B cell (primary cell): ENCODE measurements at regions not wholly inside any gene's neighbourhood (a gene's known extent, or its start where the extent isn't known, plus 50 kb on each side); places are given as distances from the start of the nearest gene placed in this dataset.

Experiments
- ATAC-seq: fragments of 200-7000 bp; cut with Tn5 transposase; one replicate; pipeline ENCODE4 v1.10.0; 2021; ENCODE audit warnings: low read depth, mild to moderate bottlenecking, moderate number of reproducible peaks, moderate library complexity
- CTCF ChIA-PET: fragments of 350-600 bp; sonication (Branson Sonifier 250); formaldehyde crosslinking; loops from one replicate; lab custom pipeline; 2021; ENCODE audit warnings: antibody characterized with exemption, inconsistent platforms; lab: Charles Lee
- POLR2A ChIA-PET: fragments of 350-600 bp; sonication (Branson Sonifier 250); formaldehyde crosslinking; loops from one replicate; lab custom pipeline; 2021; ENCODE audit warnings: antibody characterized with exemption; lab: Charles Lee
- DNase-seq: peaks from one replicate; pipeline ENCODE4 v3.0.0; 2013
- H2AFZ ChIP-seq: 2 replicates; pipeline ENCODE4 v1.6.1; 2012; ENCODE audit warnings: mild to moderate bottlenecking, low read depth, low read length; ENCODE audit not compliant: insufficient read depth, poor library complexity, severe bottlenecking
- H3K27ac ChIP-seq, 2 donors: 1 replicate in 1 of 2; 2 replicates in 1 of 2; pipeline ENCODE4 v1.5.1; 2012 to 2013; ENCODE audit warnings: low read length in 2 of 2, mild to moderate bottlenecking in 2 of 2, moderate library complexity in 1 of 2
- H3K27me3 ChIP-seq, 4 experiments: fragments of 200-600 bp in 1 of 4; sonication (generic) in 1 of 4; replicated peaks in 1 of 4; 1 replicate in 2 of 4; 2 replicates in 2 of 4; pipeline versions ENCODE4 v1.6.1 to v1.7.0; 2013 to 2016; ENCODE audit warnings: low read length in 3 of 4, mild to moderate bottlenecking in 2 of 4, mixed read lengths in 1 of 4, moderate library complexity in 1 of 4; ENCODE audit not compliant: insufficient read depth in 4 of 4, control insufficient read depth in 3 of 4; ENCODE audit errors: control extremely low read depth in 1 of 4
- H3K36me3 ChIP-seq, 2 experiments: replicated peaks in 1 of 2; 1 replicate in 1 of 2; 2 replicates in 1 of 2; pipeline versions ENCODE4 v1.6.1 to v1.7.1; 2013; ENCODE audit warnings: low read length in 1 of 2; ENCODE audit not compliant: insufficient read depth in 2 of 2, control insufficient read depth in 1 of 2; ENCODE audit errors: control extremely low read depth in 1 of 2, extremely low read depth in 1 of 2
- H3K4me1 ChIP-seq, 2 donors: fragments of 200-600 bp in 1 of 2; sonication (generic) in 1 of 2; 1 replicate in 1 of 2; 2 replicates in 1 of 2; pipeline versions ENCODE4 v1.5.1 to v1.6.1; 2013 to 2017; ENCODE audit warnings: low read length in 2 of 2; ENCODE audit not compliant: control insufficient read depth in 2 of 2, insufficient read depth in 2 of 2
- H3K4me2 ChIP-seq: replicated peaks from 2 replicates; pipeline ENCODE3; 2012; ENCODE audit warnings: mild to moderate bottlenecking, low read depth, low read length; ENCODE audit not compliant: poor library complexity, severe bottlenecking
- H3K4me3 ChIP-seq, 5 experiments: fragments of 200-600 bp in 1 of 5; sonication (generic) in 1 of 5; 1 replicate in 3 of 5; 2 replicates in 2 of 5; pipeline versions ENCODE4 v1.5.1 to v1.7.0; 2011 to 2016; ENCODE audit warnings: low read length in 4 of 5, mild to moderate bottlenecking in 4 of 5, low read depth in 2 of 5, control low read depth in 1 of 5, moderate library complexity in 1 of 5; ENCODE audit not compliant: insufficient read depth in 1 of 5; ENCODE audit errors: control extremely low read depth in 1 of 5, extremely low read depth in 1 of 5
- H3K79me2 ChIP-seq: fragments of 200-600 bp; sonication (generic); one replicate; pipeline ENCODE4 v1.6.0; 2016; ENCODE audit warnings: low read length; ENCODE audit not compliant: control insufficient read depth, insufficient read depth
- H3K9ac ChIP-seq: fragments of 200-600 bp; sonication (generic); 2 replicates; pipeline ENCODE4 v1.6.1; 2017; ENCODE audit warnings: mild to moderate bottlenecking, low read length, moderate library complexity
- H3K9me3 ChIP-seq, 3 donors: one replicate each; pipeline versions ENCODE4 v1.6.1 to v1.7.1; 2013; ENCODE audit warnings: low read length in 2 of 3; ENCODE audit not compliant: control insufficient read depth in 2 of 3, insufficient read depth in 1 of 3; ENCODE audit errors: control extremely low read depth in 1 of 3
- H4K20me1 ChIP-seq: 2 replicates; pipeline ENCODE4 v1.6.0; 2012; ENCODE audit warnings: mild to moderate bottlenecking, low read length; ENCODE audit not compliant: insufficient read depth, control insufficient read depth, poor library complexity, severe bottlenecking
- H3K27ac Mint-ChIP-seq: one replicate; pipeline ENCODE4 v1.8.0; 2021; ENCODE audit warnings: mixed read lengths
- H3K27me3 Mint-ChIP-seq: one replicate; pipeline ENCODE4 v1.8.0; 2021; ENCODE audit warnings: mixed read lengths
- H3K4me1 Mint-ChIP-seq: one replicate; pipeline ENCODE4 v1.8.0; 2021; ENCODE audit warnings: mixed read lengths
- H3K4me3 Mint-ChIP-seq: one replicate; pipeline ENCODE4 v1.8.0; 2021; ENCODE audit warnings: mixed read lengths
- H3K9me3 Mint-ChIP-seq: one replicate; pipeline ENCODE4 v1.8.0; 2022; ENCODE audit warnings: mixed read lengths; ENCODE audit not compliant: insufficient read depth
- CTCF ChIP-seq: fragments of 200-600 bp; IDR thresholded peaks from one replicate; pipeline ENCODE4 v1.8.0; 2022; ENCODE audit warnings: antibody characterized with exemption, mild to moderate bottlenecking
- EZH2 ChIP-seq: IDR thresholded peaks from 2 replicates; pipeline ENCODE4 v1.6.1; 2012; ENCODE audit warnings: borderline replicate concordance, low read depth, mild to moderate bottlenecking, moderate library complexity, low read length; ENCODE audit not compliant: insufficient read depth, poor library complexity, severe bottlenecking
- WGBS: methylation state at CpG from one replicate; pipeline ENCODE4 v1.1.5; 2013; ENCODE audit warnings: missing lambda C conversion rate; ENCODE audit not compliant: insufficient coverage; 5-methylcytosine and 5-hydroxymethylcytosine counted together
- intact Hi-C: fragments of 100-400 bp; cut with micrococcal nuclease; formaldehyde crosslinking; loops from one replicate; pipeline ENCODE4 v1.10.0; 2022

GRCh38 chr13:100789481-100789880, 114.9 kb upstream of the TMTC4 start:
- POLR2A ChIA-PET = no interaction called here
- Histone ChIP-seq H2AFZ (no peak overlapping the region), H3K4me3 (no peak overlapping the region), H3K79me2 (no peaks in the 10 kb centered on the region), H3K4me2 (no peak overlapping the region), H4K20me1 (no peaks in the 10 kb centered on the region), H3K9me3 (peaks cover 0 to 4% (median 0%) of the 10 kb centered on the region in 3 donors), H3K36me3 (no peaks in the 10 kb centered on the region), H3K9ac (no peak overlapping the region), H3K27me3 (no peaks in the 10 kb centered on the region), H3K27ac (no peak overlapping the region), H3K4me1 (no peaks in the 10 kb centered on the region)
- Mint-ChIP-seq H3K4me1 (no peaks in the 10 kb centered on the region), H3K27ac (no peak overlapping the region), H3K9me3 (peaks cover 7% of the 10 kb centered on the region), H3K4me3 (no peak overlapping the region), H3K27me3 (peaks cover 20% of the 10 kb centered on the region)
- no peak for TF ChIP-seq EZH2
- TF ChIP-seq CTCF = no peak
- intact Hi-C loops = no loop called here
- DNase-seq = no peak
- no peak for ATAC-seq
- 22% methylated on average over 1 of the region's 2 CpGs for WGBS
- CTCF ChIA-PET = no interaction called here

DNA sequence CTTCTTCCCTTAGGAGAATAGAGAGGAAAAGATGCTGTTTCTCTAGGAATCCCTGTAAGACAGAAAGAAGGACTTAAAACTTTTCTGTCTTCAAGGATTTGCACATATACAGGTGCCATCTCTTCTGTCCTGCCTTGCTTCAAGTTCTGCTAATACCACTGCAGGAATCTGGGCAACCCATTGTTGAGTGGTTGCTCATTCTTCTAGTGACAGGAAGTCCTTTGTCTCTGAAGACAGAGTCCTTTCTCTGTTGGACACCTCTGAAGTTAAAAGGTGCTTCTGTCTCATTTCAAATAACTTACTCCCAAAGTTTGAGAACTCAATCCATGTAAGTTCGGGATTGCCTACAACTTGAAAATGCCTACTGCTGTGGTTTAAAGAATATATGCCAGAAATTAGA, 114.4 kb upstream of the TMTC4 start:
- H3K9me3 ChIP-seq = peaks cover 0 to 5% (median 0%) of the 10 kb centered on the region in 3 donors
- no peak overlapping the region for H3K9ac ChIP-seq
- POLR2A ChIA-PET = no interaction called here
- ATAC-seq (no peak), DNase-seq (no peak)
- no peak for TF ChIP-seq EZH2
- no peak for TF ChIP-seq CTCF
- no peaks in the 10 kb centered on the region for H3K79me2 ChIP-seq
- no peak overlapping the region for H3K4me3 Mint-ChIP-seq
- no peaks in the 10 kb centered on the region for H4K20me1 ChIP-seq
- no peak overlapping the region for H2AFZ ChIP-seq
- H3K27me3 ChIP-seq = no peaks in the 10 kb centered on the region
- no peaks in the 10 kb centered on the region for H3K4me1 Mint-ChIP-seq
- intact Hi-C loops = no loop called here
- H3K4me2 ChIP-seq = no peak overlapping the region
- H3K27ac ChIP-seq = no peak overlapping the region
- H3K9me3 Mint-ChIP-seq = peaks cover 7% of the 10 kb centered on the region
- no peaks in the 10 kb centered on the region for H3K36me3 ChIP-seq
- no peak overlapping the region for H3K4me3 ChIP-seq
- CTCF ChIA-PET = no interaction called here
- WGBS = no CpG with 5 or more reads among the region's 1 CpG
- peaks cover 20% of the 10 kb centered on the region for H3K27me3 Mint-ChIP-seq
- H3K27ac Mint-ChIP-seq = no peak overlapping the region
- no peaks in the 10 kb centered on the region for H3K4me1 ChIP-seq
